H9 (cell line): ENCODE measurements at regions not wholly inside any gene's neighbourhood (a gene's known extent, or its start where the extent isn't known, plus 50 kb on each side); places are given as distances from the start of the nearest gene placed in this dataset.

ENCODE experiments used
- DNase-seq: peaks from one replicate; pipeline ENCODE4 v3.0.0-alpha.2; 2017
- H2AFZ ChIP-seq: one replicate; pipeline ENCODE4 v1.6.1; 2013; ENCODE audit warnings: mild to moderate bottlenecking, low read length, control low read depth, moderate library complexity
- H2AK5ac ChIP-seq: 2 replicates; pipeline ENCODE4 v1.6.1; 2013; ENCODE audit warnings: low read length, control low read depth, mixed read lengths; ENCODE audit not compliant: insufficient read length
- H2BK120ac ChIP-seq: one replicate; pipeline ENCODE4 v1.6.1; 2013; ENCODE audit warnings: low read depth, mild to moderate bottlenecking, low read length, control low read depth, inconsistent platforms; ENCODE audit not compliant: poor library complexity, severe bottlenecking
- H2BK12ac ChIP-seq: 2 replicates; pipeline ENCODE4 v1.6.1; 2013; ENCODE audit warnings: low read length, control low read depth, mixed read lengths, low read depth; ENCODE audit not compliant: insufficient read length
- H2BK15ac ChIP-seq: 2 replicates; pipeline ENCODE4 v1.6.1; 2013; ENCODE audit warnings: low read depth, low read length, control low read depth
- H2BK20ac ChIP-seq: one replicate; pipeline ENCODE4 v1.6.1; 2013; ENCODE audit warnings: low read depth, mild to moderate bottlenecking, low read length, control low read depth, inconsistent platforms; ENCODE audit not compliant: poor library complexity, severe bottlenecking
- H2BK5ac ChIP-seq: 2 replicates; pipeline ENCODE4 v1.6.1; 2013; ENCODE audit warnings: low read length, control low read depth, mixed read lengths; ENCODE audit not compliant: insufficient read length
- H3K14ac ChIP-seq: 2 replicates; pipeline ENCODE4 v1.6.1; 2013; ENCODE audit warnings: low read length, control low read depth; ENCODE audit not compliant: insufficient read depth
- H3K18ac ChIP-seq: 2 replicates; pipeline ENCODE4 v1.6.1; 2013; ENCODE audit warnings: low read depth, mild to moderate bottlenecking, mixed read lengths, low read length, control low read depth; ENCODE audit not compliant: insufficient read length
- H3K23ac ChIP-seq: 2 replicates; pipeline ENCODE4 v1.6.1; 2013; ENCODE audit warnings: low read length, control low read depth, mixed read lengths, low read depth; ENCODE audit not compliant: insufficient read length
- H3K23me2 ChIP-seq: 2 replicates; pipeline ENCODE4 v1.6.1; 2013; ENCODE audit warnings: low read depth, mild to moderate bottlenecking, mixed read lengths, low read length, control low read depth; ENCODE audit not compliant: insufficient read length, poor library complexity, severe bottlenecking
- H3K27ac ChIP-seq: 2 replicates; pipeline ENCODE4 v1.5.1; 2013; ENCODE audit warnings: low read length, control low read depth, mixed read lengths, low read depth; ENCODE audit not compliant: insufficient read length
- H3K27me3 ChIP-seq: 2 replicates; pipeline ENCODE4 v1.6.1; 2013; ENCODE audit warnings: low read length, control low read depth, inconsistent platforms; ENCODE audit not compliant: insufficient read depth
- H3K4ac ChIP-seq: 2 replicates; pipeline ENCODE4 v1.6.1; 2013; ENCODE audit warnings: low read depth, mild to moderate bottlenecking, control low read depth, inconsistent platforms, low read length, moderate library complexity
- H3K4me1 ChIP-seq: 2 replicates; pipeline ENCODE4 v1.6.1; 2013; ENCODE audit warnings: low read length, control low read depth, inconsistent platforms; ENCODE audit not compliant: insufficient read depth
- H3K4me2 ChIP-seq: 2 replicates; pipeline ENCODE4 v1.6.1; 2013; ENCODE audit warnings: low read length, control low read depth, mixed read lengths; ENCODE audit not compliant: insufficient read length, insufficient read depth
- H3K56ac ChIP-seq: 2 replicates; pipeline ENCODE4 v1.6.1; 2013; ENCODE audit warnings: low read depth, mild to moderate bottlenecking, mixed read lengths, low read length, control low read depth; ENCODE audit not compliant: insufficient read length
- H3K79me1 ChIP-seq: 2 replicates; pipeline ENCODE4 v1.6.1; 2013; ENCODE audit warnings: low read depth, mild to moderate bottlenecking, moderate library complexity, low read length, control low read depth, inconsistent platforms; ENCODE audit not compliant: insufficient read depth, poor library complexity, severe bottlenecking
- H3K79me2 ChIP-seq: 2 replicates; pipeline ENCODE4 v1.6.1; 2013; ENCODE audit warnings: low read length, control low read depth, inconsistent platforms; ENCODE audit not compliant: insufficient read depth
- H3K9ac ChIP-seq: 2 replicates; pipeline ENCODE4 v1.6.1; 2013; ENCODE audit warnings: low read length, control low read depth, mixed read lengths; ENCODE audit not compliant: insufficient read length; ENCODE audit errors: extremely low read depth
- H3K9me3 ChIP-seq: one replicate; pipeline ENCODE4 v1.6.1; 2013; ENCODE audit warnings: low read depth, low read length, inconsistent platforms; ENCODE audit not compliant: control insufficient read depth
- H3T11ph ChIP-seq: one replicate; pipeline ENCODE4 v1.6.1; 2013; ENCODE audit warnings: mild to moderate bottlenecking, low read length, control low read depth, inconsistent platforms
- H4K20me1 ChIP-seq: one replicate; pipeline ENCODE4 v1.6.1; 2013; ENCODE audit not compliant: control insufficient read depth, insufficient read length, insufficient read depth
- H4K5ac ChIP-seq: 2 replicates; pipeline ENCODE4 v1.6.1; 2013; ENCODE audit warnings: low read depth, mild to moderate bottlenecking, mixed read lengths, low read length, control low read depth; ENCODE audit not compliant: insufficient read length
- H4K8ac ChIP-seq: replicated peaks from 2 replicates; pipeline ENCODE4 v1.6.1; 2013; ENCODE audit warnings: low read length, control low read depth, mixed read lengths, low read depth; ENCODE audit not compliant: insufficient read length
- H4K91ac ChIP-seq: 2 replicates; pipeline ENCODE4 v1.6.1; 2013; ENCODE audit warnings: low read depth, mild to moderate bottlenecking, moderate library complexity, mixed read lengths, low read length, control low read depth; ENCODE audit not compliant: insufficient read length
- H3K27ac Mint-ChIP-seq, 3 experiments: 2 replicates in 2 of 3; 3 replicates in 1 of 3; pipeline ENCODE4 v1.8.0; 2020 to 2021; ENCODE audit warnings: mixed read lengths in 3 of 3, mild to moderate bottlenecking in 1 of 3, moderate library complexity in 1 of 3
- H3K27me3 Mint-ChIP-seq: 2 replicates; pipeline ENCODE4 v1.8.0; 2021; ENCODE audit warnings: low read depth, mild to moderate bottlenecking, moderate library complexity, mixed read lengths
- H3K36me3 Mint-ChIP-seq, 3 experiments: 2 replicates in 2 of 3; 3 replicates in 1 of 3; pipeline ENCODE4 v1.8.0; 2020 to 2021; ENCODE audit warnings: low read depth in 3 of 3, mixed read lengths in 3 of 3; ENCODE audit not compliant: insufficient read depth in 1 of 3
- H3K4me1 Mint-ChIP-seq, 2 experiments: 2 replicates each; pipeline ENCODE4 v1.8.0; 2020; ENCODE audit warnings: mixed read lengths in 2 of 2
- H3K4me3 Mint-ChIP-seq, 2 experiments: 2 replicates in 1 of 2; 3 replicates in 1 of 2; pipeline ENCODE4 v1.8.0; 2020 to 2021; ENCODE audit warnings: mild to moderate bottlenecking in 2 of 2, mixed read lengths in 2 of 2, moderate library complexity in 1 of 2
- H3K9me3 Mint-ChIP-seq, 2 experiments: 2 replicates in 1 of 2; 3 replicates in 1 of 2; pipeline ENCODE4 v1.8.0; 2020; ENCODE audit warnings: mild to moderate bottlenecking in 2 of 2, mixed read lengths in 2 of 2, moderate library complexity in 1 of 2
- WGBS: extraction: QIAGEN DNeasy Blood & Tissue Kit; methylation state at CpG from one replicate; pipeline ENCODE4 v1.1.7; 2013; ENCODE audit warnings: missing lambda C conversion rate, low lambda C conversion rate, mixed read lengths; ENCODE audit not compliant: insufficient read length; ENCODE audit errors: extremely low coverage; 5-methylcytosine and 5-hydroxymethylcytosine counted together
- TF ChIP-seq, protein P1 (sequence below): fragments of 200-600 bp; sonication (generic); conservative IDR thresholded peaks from 3 replicates; pipeline ENCODE4 v1.8.0; 2021; ENCODE audit warnings: antibody characterized with exemption, mild to moderate bottlenecking

DNA sequence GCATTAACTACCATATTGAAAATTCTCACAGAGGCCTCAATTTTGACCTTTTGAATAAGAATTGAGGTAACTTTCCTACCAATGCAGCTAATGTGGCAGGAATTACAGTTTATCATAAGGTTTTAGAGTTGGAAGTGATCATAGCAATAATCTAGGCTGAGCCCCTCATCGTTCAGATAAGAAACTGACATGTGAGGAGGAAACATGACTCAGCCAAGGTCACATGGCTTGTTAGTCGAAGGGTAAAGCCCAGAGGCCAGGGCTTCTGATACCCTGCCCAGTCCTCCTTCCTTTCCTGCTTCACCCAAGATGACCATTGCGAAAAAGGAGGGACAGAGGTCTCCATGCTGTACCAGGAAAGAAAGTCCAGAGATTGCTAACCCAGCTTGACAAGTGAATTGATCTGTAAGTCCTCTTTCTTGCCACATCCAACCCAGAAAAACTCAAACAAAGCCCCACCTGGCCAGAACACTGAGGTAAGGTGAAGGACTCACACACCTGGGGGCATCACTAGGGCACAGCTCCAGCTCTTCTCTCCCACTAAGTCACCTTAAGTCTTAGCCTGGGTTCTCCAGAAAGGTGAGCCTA lies 174.8 kb downstream of the EN1 start:
- Histone ChIP-seq H2AK5ac (no peak overlapping the region), H2AFZ (no peak overlapping the region), H2BK15ac (no peak overlapping the region), H3K79me2 (no peaks in the 10 kb centered on the region), H3T11ph (no peak overlapping the region), H3K27ac (no peak overlapping the region), H2BK12ac (no peak overlapping the region), H3K9me3 (no peaks in the 10 kb centered on the region), H3K4me2 (no peak overlapping the region), H3K18ac (no peak overlapping the region), H2BK120ac (no peak overlapping the region), H3K79me1 (no peaks in the 10 kb centered on the region), H4K20me1 (no peaks in the 10 kb centered on the region), H3K14ac (no peak overlapping the region), H3K4me1 (no peaks in the 10 kb centered on the region; the same call in 1 of the 2 replicates), H3K27me3 (no peaks in the 10 kb centered on the region), H4K8ac (no peak overlapping the region), H3K56ac (no peak overlapping the region), H3K23me2 (no peaks in the 10 kb centered on the region), H2BK20ac (no peak overlapping the region), H4K91ac (no peak overlapping the region), H3K9ac (no peak overlapping the region), H3K23ac (no peak overlapping the region), H2BK5ac (no peak overlapping the region), H3K4ac (no peak overlapping the region), H4K5ac (no peak overlapping the region)
- Mint-ChIP-seq H3K27ac (no peak overlapping the region), H3K4me3 (no peak overlapping the region), H3K27me3 (peaks cover 11% of the 10 kb centered on the region), H3K36me3 (no peaks in the 10 kb centered on the region), H3K4me1 (peaks cover 0 to 7% of the 10 kb centered on the region in 2 experiments; a peak in 2 of 4 replicates), H3K9me3 (no peaks in the 10 kb centered on the region)
- no peak for DNase-seq
- TF ChIP-seq, protein P1, sequence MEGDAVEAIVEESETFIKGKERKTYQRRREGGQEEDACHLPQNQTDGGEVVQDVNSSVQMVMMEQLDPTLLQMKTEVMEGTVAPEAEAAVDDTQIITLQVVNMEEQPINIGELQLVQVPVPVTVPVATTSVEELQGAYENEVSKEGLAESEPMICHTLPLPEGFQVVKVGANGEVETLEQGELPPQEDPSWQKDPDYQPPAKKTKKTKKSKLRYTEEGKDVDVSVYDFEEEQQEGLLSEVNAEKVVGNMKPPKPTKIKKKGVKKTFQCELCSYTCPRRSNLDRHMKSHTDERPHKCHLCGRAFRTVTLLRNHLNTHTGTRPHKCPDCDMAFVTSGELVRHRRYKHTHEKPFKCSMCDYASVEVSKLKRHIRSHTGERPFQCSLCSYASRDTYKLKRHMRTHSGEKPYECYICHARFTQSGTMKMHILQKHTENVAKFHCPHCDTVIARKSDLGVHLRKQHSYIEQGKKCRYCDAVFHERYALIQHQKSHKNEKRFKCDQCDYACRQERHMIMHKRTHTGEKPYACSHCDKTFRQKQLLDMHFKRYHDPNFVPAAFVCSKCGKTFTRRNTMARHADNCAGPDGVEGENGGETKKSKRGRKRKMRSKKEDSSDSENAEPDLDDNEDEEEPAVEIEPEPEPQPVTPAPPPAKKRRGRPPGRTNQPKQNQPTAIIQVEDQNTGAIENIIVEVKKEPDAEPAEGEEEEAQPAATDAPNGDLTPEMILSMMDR: no peak
- WGBS: no CpG with 5 or more reads among the region's 3 CpGs
